Stimulated activated CD8-positive, alpha-beta memory T cell treated with anti-CD3 and anti-CD28 coated beads, Interleukin-12 subunit alpha, Interleukin-12 subunit beta, amount 100 ng/mL, for 24 hours (primary cell): ENCODE measurements at regions not wholly inside any gene's neighbourhood (a gene's known extent, or its start where the extent isn't known, plus 50 kb on each side); places are given as distances from the start of the nearest gene placed in this dataset.
"Not testable (repeated sequence)": the region's sequence is repeated elsewhere in the genome, so short reads cannot be mapped to it uniquely, and the experiment has no call there.

Experiments
- DNase-seq: peaks from one replicate; pipeline ENCODE4 v3.0.0-alpha.2; 2020; ENCODE audit errors: extremely low read depth

DNA sequence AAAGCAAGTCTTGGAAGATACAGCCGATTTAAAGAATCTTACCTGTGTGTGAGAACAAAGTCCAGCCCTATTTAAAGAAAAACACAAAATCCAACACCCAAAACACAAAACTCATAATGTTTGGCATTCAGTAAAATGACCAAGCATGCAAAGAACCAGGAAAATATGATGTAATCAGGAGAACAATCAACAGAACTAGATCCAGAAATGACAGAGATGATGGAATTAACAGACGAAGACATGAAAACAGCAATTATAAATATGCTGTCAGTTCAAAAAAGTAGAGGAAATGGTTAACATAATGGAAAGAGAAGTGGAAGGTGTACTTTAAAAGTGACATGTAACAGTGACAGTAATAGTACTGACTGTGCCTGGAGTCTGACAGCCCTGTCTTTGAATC lies 56.1 kb upstream of the ERV3-1 start:
- DNase-seq: not testable (repeated sequence)

GRCh38 chr7:65059247-65059646 lies 52.8 kb upstream of the ERV3-1 start:
- not testable (repeated sequence) for DNase-seq
